ENCODE measurements at regions not wholly inside any gene's neighbourhood (a gene's known extent, or its start where the extent isn't known, plus 50 kb on each side); places are given as distances from the start of the nearest gene placed in this dataset.

DNA sequence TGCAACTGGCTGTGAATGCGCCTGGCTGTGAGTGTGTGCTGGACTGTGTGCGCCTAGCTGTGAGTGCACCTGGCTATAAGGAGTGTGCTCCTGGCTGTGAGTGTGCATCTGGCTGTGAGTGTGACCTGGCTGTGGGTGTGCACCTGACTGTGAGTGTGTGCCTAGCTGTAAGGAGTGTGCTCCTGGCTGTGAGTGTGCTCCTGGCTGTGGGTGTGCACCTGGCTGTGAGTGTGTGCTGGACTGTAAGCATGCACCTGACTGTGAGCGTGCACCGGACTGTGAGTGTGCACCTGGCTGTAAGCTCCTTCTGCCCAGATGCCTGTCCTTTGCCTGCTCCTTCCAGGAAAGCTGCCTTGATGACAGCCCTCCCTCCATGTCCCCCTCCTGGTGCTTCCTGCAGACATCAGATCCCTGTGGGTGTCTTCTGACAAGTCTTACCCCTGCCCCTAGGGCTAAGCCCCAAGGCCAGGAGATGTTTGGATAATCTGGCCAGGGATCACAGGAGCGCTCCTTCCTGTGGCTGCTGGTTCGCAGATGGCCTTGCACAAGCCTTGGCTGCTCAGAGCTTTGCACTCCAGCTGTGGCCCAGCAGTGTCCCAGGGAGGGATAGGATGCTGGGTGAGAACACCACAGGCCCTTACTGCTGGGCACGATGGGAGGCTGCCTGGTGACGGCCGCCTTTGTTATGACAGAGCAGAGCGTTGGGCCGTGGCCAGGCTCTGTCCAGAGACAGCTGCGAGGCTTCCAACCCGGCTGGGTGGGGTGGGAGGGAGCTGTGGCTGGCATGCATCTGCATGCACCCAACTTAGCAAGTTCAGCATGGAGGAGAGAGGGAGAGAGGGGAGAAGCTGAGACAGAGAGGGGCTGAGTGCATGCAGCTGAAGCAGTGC lies 89.9 kb downstream of the GLI2 start:
- TF ChIP-seq, protein P1, sequence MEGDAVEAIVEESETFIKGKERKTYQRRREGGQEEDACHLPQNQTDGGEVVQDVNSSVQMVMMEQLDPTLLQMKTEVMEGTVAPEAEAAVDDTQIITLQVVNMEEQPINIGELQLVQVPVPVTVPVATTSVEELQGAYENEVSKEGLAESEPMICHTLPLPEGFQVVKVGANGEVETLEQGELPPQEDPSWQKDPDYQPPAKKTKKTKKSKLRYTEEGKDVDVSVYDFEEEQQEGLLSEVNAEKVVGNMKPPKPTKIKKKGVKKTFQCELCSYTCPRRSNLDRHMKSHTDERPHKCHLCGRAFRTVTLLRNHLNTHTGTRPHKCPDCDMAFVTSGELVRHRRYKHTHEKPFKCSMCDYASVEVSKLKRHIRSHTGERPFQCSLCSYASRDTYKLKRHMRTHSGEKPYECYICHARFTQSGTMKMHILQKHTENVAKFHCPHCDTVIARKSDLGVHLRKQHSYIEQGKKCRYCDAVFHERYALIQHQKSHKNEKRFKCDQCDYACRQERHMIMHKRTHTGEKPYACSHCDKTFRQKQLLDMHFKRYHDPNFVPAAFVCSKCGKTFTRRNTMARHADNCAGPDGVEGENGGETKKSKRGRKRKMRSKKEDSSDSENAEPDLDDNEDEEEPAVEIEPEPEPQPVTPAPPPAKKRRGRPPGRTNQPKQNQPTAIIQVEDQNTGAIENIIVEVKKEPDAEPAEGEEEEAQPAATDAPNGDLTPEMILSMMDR (conservative IDR thresholded peaks at IDR 0.05): no peak
- no peak for TF ChIP-seq EZH2 (IDR thresholded peaks at IDR 0.05; ENCODE audit: low read depth)
